B cell (primary cell): ENCODE measurements at regions not wholly inside any gene's neighbourhood (a gene's known extent, or its start where the extent isn't known, plus 50 kb on each side); places are given as distances from the start of the nearest gene placed in this dataset.

Source experiments
- CTCF ChIP-seq: fragments of 200-600 bp; IDR thresholded peaks from one replicate; pipeline ENCODE4 v1.8.0; 2022; ENCODE audit warnings: antibody characterized with exemption, mild to moderate bottlenecking
- EZH2 ChIP-seq: IDR thresholded peaks from 2 replicates; pipeline ENCODE4 v1.6.1; 2012; ENCODE audit warnings: borderline replicate concordance, low read depth, mild to moderate bottlenecking, moderate library complexity, low read length; ENCODE audit not compliant: insufficient read depth, poor library complexity, severe bottlenecking

- TF ChIP-seq CTCF (no peak), EZH2 (no peak)
These were observed 66.5 kb upstream of the FUCA2 start for GRCh38 chr6:143578054-143578453.
